ENCODE measurements at regions not wholly inside any gene's neighbourhood (a gene's known extent, or its start where the extent isn't known, plus 50 kb on each side); places are given as distances from the start of the nearest gene placed in this dataset.

DNA sequence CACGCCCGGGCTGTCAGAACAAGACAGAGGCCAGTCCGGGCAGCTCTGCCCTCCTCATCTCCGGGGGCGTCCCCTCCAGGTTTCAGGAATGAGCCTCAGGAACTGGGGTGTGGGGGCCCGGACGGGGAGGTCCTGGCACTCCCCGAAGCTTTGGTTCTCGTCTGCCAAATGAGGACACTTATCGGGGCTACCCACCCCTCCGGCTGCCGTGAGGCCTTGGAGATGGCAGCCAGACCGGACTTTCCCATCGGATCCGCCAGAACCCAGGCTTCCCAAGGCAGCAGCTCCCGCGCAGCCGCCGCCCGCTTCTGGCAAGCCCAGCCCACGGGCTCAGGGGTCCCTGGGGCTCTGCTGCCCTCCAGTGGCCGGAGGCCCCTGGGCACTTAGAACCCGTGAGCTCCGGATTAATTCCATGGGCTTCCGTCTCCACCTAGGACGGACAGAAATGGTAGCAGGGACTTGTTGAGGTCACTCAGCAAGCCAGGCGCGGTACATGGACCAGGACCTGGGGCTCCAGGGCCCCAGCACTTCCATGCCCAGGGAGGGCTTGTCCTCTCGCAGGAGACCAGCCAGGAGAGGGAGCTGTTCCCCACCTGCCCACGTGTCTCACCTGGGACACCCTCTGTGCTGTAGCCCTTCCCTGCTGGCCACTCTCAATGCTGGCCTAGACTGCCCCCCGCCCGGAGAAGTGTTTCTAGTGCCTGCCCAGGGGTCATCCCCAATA, 89.4 kb downstream of the LINGO1 start (continued):
- TF ChIP-seq ZNF707 (CRISPR knock-in tag; conservative IDR thresholded peaks at IDR 0.05), result no peak
- TF ChIP-seq, protein P1, sequence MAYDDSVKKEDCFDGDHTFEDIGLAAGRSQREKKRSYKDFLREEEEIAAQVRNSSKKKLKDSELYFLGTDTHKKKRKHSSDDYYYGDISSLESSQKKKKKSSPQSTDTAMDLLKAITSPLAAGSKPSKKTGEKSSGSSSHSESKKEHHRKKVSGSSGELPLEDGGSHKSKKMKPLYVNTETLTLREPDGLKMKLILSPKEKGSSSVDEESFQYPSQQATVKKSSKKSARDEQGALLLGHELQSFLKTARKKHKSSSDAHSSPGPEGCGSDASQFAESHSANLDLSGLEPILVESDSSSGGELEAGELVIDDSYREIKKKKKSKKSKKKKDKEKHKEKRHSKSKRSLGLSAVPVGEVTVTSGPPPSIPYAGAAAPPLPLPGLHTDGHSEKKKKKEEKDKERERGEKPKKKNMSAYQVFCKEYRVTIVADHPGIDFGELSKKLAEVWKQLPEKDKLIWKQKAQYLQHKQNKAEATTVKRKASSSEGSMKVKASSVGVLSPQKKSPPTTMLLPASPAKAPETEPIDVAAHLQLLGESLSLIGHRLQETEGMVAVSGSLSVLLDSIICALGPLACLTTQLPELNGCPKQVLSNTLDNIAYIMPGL (CRISPR knock-in tag; IDR thresholded peaks at IDR 0.05), result no peak
- TF ChIP-seq, protein P2, sequence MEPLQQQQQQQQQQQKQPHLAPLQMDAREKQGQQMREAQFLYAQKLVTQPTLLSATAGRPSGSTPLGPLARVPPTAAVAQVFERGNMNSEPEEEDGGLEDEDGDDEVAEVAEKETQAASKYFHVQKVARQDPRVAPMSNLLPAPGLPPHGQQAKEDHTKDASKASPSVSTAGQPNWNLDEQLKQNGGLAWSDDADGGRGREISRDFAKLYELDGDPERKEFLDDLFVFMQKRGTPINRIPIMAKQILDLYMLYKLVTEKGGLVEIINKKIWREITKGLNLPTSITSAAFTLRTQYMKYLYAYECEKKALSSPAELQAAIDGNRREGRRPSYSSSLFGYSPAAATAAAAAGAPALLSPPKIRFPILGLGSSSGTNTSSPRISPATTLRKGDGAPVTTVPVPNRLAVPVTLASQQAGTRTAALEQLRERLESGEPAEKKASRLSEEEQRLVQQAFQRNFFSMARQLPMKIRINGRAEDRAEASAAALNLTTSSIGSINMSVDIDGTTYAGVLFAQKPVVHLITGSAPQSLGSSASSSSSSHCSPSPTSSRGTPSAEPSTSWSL (CRISPR knock-in tag; IDR thresholded peaks at IDR 0.05; ENCODE audit: borderline replicate concordance), result no peak
- 0 out of 2 replicates have a peak, but pooled peaks have one; percentile 61 for TF ChIP-seq MED1 (CRISPR knock-in tag; IDR thresholded peaks at IDR 0.05; ENCODE audit: borderline replicate concordance)
- no peak for TF ChIP-seq EP400 (IDR thresholded peaks at IDR 0.05)
- TF ChIP-seq, protein P3, sequence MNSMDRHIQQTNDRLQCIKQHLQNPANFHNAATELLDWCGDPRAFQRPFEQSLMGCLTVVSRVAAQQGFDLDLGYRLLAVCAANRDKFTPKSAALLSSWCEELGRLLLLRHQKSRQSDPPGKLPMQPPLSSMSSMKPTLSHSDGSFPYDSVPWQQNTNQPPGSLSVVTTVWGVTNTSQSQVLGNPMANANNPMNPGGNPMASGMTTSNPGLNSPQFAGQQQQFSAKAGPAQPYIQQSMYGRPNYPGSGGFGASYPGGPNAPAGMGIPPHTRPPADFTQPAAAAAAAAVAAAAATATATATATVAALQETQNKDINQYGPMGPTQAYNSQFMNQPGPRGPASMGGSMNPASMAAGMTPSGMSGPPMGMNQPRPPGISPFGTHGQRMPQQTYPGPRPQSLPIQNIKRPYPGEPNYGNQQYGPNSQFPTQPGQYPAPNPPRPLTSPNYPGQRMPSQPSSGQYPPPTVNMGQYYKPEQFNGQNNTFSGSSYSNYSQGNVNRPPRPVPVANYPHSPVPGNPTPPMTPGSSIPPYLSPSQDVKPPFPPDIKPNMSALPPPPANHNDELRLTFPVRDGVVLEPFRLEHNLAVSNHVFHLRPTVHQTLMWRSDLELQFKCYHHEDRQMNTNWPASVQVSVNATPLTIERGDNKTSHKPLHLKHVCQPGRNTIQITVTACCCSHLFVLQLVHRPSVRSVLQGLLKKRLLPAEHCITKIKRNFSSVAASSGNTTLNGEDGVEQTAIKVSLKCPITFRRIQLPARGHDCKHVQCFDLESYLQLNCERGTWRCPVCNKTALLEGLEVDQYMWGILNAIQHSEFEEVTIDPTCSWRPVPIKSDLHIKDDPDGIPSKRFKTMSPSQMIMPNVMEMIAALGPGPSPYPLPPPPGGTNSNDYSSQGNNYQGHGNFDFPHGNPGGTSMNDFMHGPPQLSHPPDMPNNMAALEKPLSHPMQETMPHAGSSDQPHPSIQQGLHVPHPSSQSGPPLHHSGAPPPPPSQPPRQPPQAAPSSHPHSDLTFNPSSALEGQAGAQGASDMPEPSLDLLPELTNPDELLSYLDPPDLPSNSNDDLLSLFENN (IDR thresholded peaks at IDR 0.05; ENCODE audit: low read depth in 2 of 2, low read length in 2 of 2), result no peak
- no peak for TF ChIP-seq ZKSCAN3 (CRISPR knock-in tag; IDR thresholded peaks at IDR 0.05)
- TF ChIP-seq POLR2B (IDR thresholded peaks at IDR 0.05; ENCODE audit: low read depth, partially characterized antibody), result no peak
- no peak for TF ChIP-seq ZNF253 (CRISPR knock-in tag; conservative IDR thresholded peaks at IDR 0.05)
- TF ChIP-seq PHB (CRISPR knock-in tag; IDR thresholded peaks at IDR 0.05), result no peak
- TF ChIP-seq, protein P4, sequence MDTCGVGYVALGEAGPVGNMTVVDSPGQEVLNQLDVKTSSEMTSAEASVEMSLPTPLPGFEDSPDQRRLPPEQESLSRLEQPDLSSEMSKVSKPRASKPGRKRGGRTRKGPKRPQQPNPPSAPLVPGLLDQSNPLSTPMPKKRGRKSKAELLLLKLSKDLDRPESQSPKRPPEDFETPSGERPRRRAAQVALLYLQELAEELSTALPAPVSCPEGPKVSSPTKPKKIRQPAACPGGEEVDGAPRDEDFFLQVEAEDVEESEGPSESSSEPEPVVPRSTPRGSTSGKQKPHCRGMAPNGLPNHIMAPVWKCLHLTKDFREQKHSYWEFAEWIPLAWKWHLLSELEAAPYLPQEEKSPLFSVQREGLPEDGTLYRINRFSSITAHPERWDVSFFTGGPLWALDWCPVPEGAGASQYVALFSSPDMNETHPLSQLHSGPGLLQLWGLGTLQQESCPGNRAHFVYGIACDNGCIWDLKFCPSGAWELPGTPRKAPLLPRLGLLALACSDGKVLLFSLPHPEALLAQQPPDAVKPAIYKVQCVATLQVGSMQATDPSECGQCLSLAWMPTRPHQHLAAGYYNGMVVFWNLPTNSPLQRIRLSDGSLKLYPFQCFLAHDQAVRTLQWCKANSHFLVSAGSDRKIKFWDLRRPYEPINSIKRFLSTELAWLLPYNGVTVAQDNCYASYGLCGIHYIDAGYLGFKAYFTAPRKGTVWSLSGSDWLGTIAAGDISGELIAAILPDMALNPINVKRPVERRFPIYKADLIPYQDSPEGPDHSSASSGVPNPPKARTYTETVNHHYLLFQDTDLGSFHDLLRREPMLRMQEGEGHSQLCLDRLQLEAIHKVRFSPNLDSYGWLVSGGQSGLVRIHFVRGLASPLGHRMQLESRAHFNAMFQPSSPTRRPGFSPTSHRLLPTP (IDR thresholded peaks at IDR 0.05; ENCODE audit: borderline replicate concordance, extremely low read depth, insufficient read length), result no peak
- TF ChIP-seq XRCC4 (IDR thresholded peaks at IDR 0.05; ENCODE audit: extremely low read depth, insufficient read depth, insufficient read length), result no peak
- no peak for TF ChIP-seq GABPB2 (CRISPR knock-in tag; conservative IDR thresholded peaks at IDR 0.05)

Measured in K562 (cell line).